Testis (tissue), 2 donors: ENCODE measurements at regions not wholly inside any gene's neighbourhood (a gene's known extent, or its start where the extent isn't known, plus 50 kb on each side); places are given as distances from the start of the nearest gene placed in this dataset.
"Not testable (repeated sequence)": the region's sequence is repeated elsewhere in the genome, so short reads cannot be mapped to it uniquely, and the experiment has no call there.

Experiments
- DNase-seq: peaks from one replicate; pipeline ENCODE4 v3.0.0-alpha.2; 2019
- H3K27ac ChIP-seq, 2 donors: fragments of 200-600 bp; sonication (generic); one replicate each; pipeline ENCODE4 v1.5.1; 2019
- H3K27me3 ChIP-seq: fragments of 200-600 bp; sonication (generic); one replicate; pipeline ENCODE4 v1.5.1; 2019
- H3K36me3 ChIP-seq: fragments of 200-600 bp; sonication (generic); one replicate; pipeline ENCODE4 v1.5.1; 2017; ENCODE audit warnings: low read depth; ENCODE audit errors: missing control alignments
- H3K4me1 ChIP-seq: fragments of 200-600 bp; sonication (generic); one replicate; pipeline ENCODE4 v1.5.1; 2019
- H3K4me3 ChIP-seq, 2 donors: fragments of 200-600 bp; sonication (generic); one replicate each; pipeline ENCODE4 v1.5.1; 2017 to 2019
- H3K9me3 ChIP-seq: fragments of 200-600 bp; sonication (generic); one replicate; pipeline ENCODE4 v1.5.1; 2017
- CTCF ChIP-seq, 3 experiments: fragments of 450-650 bp in 2 of 3; fragments of 200-600 bp in 1 of 3; sonication (generic) in 1 of 3; IDR thresholded peaks; one replicate each; pipeline ENCODE4 v1.5.1; 2016 to 2019; ENCODE audit warnings: antibody characterized with exemption in 3 of 3, mild to moderate bottlenecking in 2 of 3, moderate library complexity in 1 of 3
- POLR2A ChIP-seq: fragments of 450-650 bp; IDR thresholded peaks from one replicate; pipeline ENCODE4 v1.6.1; 2017; ENCODE audit warnings: antibody characterized with exemption, mild to moderate bottlenecking, moderate library complexity
- WGBS, 2 donors: methylation state at CpG; one replicate each; pipeline ENCODE4 v1.1.5; 2018; 5-methylcytosine and 5-hydroxymethylcytosine counted together
- intact Hi-C: fragments of 100-400 bp; cut with DNase I; formaldehyde crosslinking; loops from one replicate; pipeline ENCODE4 v1.15.1; 2023; ENCODE audit warnings: low total_unique reads

- intact Hi-C loops: not testable (repeated sequence)
- WGBS, 2 donors: 80 to 85% methylated on average over 2 of the region's 2 CpGs
Measured at GRCh38 chr4:131883181-131883580, 1265.9 kb upstream of the PCDH10 start.

GRCh38 chr4:131925662-131926061 is 1223.4 kb upstream of the PCDH10 start:
- not testable (repeated sequence) for DNase-seq
- WGBS, 2 donors: 87 to 89% methylated on average over 2 of the region's 2 CpGs

More at GRCh38 chr4:131883181-131883580, 1265.9 kb upstream of the PCDH10 start:
- not testable (repeated sequence) for H3K4me3 ChIP-seq, H3K36me3 ChIP-seq, H3K9me3 ChIP-seq, H3K27me3 ChIP-seq, DNase-seq, H3K27ac ChIP-seq, H3K4me1 ChIP-seq

GRCh38 chr4:131967646-131968045 is 1181.4 kb upstream of the PCDH10 start:
- H3K27ac ChIP-seq, H3K4me1 ChIP-seq, intact Hi-C loops, H3K36me3 ChIP-seq, H3K27me3 ChIP-seq, DNase-seq, H3K9me3 ChIP-seq, H3K4me3 ChIP-seq: not testable (repeated sequence)

More at GRCh38 chr4:131925662-131926061, 1223.4 kb upstream of the PCDH10 start:
- H3K4me3 ChIP-seq, H3K27ac ChIP-seq, H3K27me3 ChIP-seq, intact Hi-C loops, H3K4me1 ChIP-seq, H3K9me3 ChIP-seq, H3K36me3 ChIP-seq: not testable (repeated sequence)

- Histone ChIP-seq H3K4me1 (no peaks in the 10 kb centered on the region), H3K36me3 (no peaks in the 10 kb centered on the region), H3K27me3 (no peaks in the 10 kb centered on the region), H3K27ac (no peak overlapping the region), H3K9me3 (no peaks in the 10 kb centered on the region), H3K4me3 (peak overlapping the region; percentile 49)
- no peak for TF ChIP-seq CTCF (IDR thresholded peaks at IDR 0.05)
- WGBS, 2 donors: 55 to 68% methylated on average over 4 of the region's 4 CpGs
- no peak for DNase-seq
- intact Hi-C loops: no loop called here
Measured at GRCh38 chr4:131974730-131975129, 1174.4 kb upstream of the PCDH10 start.

- H3K4me1 ChIP-seq, intact Hi-C loops, H3K27me3 ChIP-seq, DNase-seq, H3K9me3 ChIP-seq, H3K36me3 ChIP-seq, H3K27ac ChIP-seq: not testable (repeated sequence)
- WGBS, 2 donors: 58 to 80% methylated on average over 45 to 49 of the region's 63 CpGs
- H3K4me3 ChIP-seq: peak overlapping the region; percentile 49
Measured at GRCh38 chr4:131975276-131976132, 1173.6 kb upstream of the PCDH10 start.

- intact Hi-C loops, H3K9me3 ChIP-seq, H3K27ac ChIP-seq, H3K4me1 ChIP-seq, H3K36me3 ChIP-seq, H3K27me3 ChIP-seq: not testable (repeated sequence)
- peak; percentile 37 for DNase-seq
- 77 to 90% methylated on average over 17 to 59 of the region's 71 CpGs for WGBS, 2 donors
- peak overlapping the region; percentile 49 for H3K4me3 ChIP-seq
Measured at GRCh38 chr4:131976133-131977002, 1172.7 kb upstream of the PCDH10 start.

- Histone ChIP-seq H3K36me3 (no peaks in the 10 kb centered on the region), H3K9me3 (no peaks in the 10 kb centered on the region), H3K4me3 (no peak overlapping the region), H3K27me3 (no peaks in the 10 kb centered on the region), H3K4me1 (no peaks in the 10 kb centered on the region), H3K27ac (no peak overlapping the region)
- DNase-seq: no peak
- intact Hi-C loops: no loop called here
- 66 to 81% methylated on average over 10 to 12 of the region's 18 CpGs for WGBS, 2 donors
- TF ChIP-seq CTCF (IDR thresholded peaks at IDR 0.05) (no peak), POLR2A (no peak)
Measured at GRCh38 chr4:131978120-131978519, 1171.0 kb upstream of the PCDH10 start.
